HG03045 (cell line): ENCODE measurements at regions not wholly inside any gene's neighbourhood (a gene's known extent, or its start where the extent isn't known, plus 50 kb on each side); places are given as distances from the start of the nearest gene placed in this dataset.
"Not testable (repeated sequence)": the region's sequence is repeated elsewhere in the genome, so short reads cannot be mapped to it uniquely, and the experiment has no call there.

Experiments used
- ATAC-seq: cut with Tn5 transposase; IDR thresholded peaks from one replicate; pipeline ENCODE4 v1.9.1; 2021; ENCODE audit warnings: mild to moderate bottlenecking, moderate library complexity; ENCODE audit not compliant: unreplicated experiment

- no peak for ATAC-seq
These were observed 165.4 kb upstream of the NR2F2 start for GRCh38 chr15:96165081-96165480.

GRCh38 chr15:96165775-96166174, 164.7 kb upstream of the NR2F2 start:
- no peak for ATAC-seq

- no peak for ATAC-seq
These were observed 164.0 kb upstream of the NR2F2 start for GRCh38 chr15:96166223-96167200.

- not testable (repeated sequence) for ATAC-seq
These were observed 159.9 kb upstream of the NR2F2 start for GRCh38 chr15:96170616-96170978.

- ATAC-seq: no peak
These were observed 159.3 kb upstream of the NR2F2 start for GRCh38 chr15:96170979-96171739.

GRCh38 chr15:96171853-96172296, 158.6 kb upstream of the NR2F2 start:
- no peak for ATAC-seq

- ATAC-seq: no peak
These were observed 158.1 kb upstream of the NR2F2 start for GRCh38 chr15:96172417-96172816.

GRCh38 chr15:96176831-96177230, 153.7 kb upstream of the NR2F2 start:
- no peak for ATAC-seq

- ATAC-seq: no peak
These were observed 153.2 kb upstream of the NR2F2 start for GRCh38 chr15:96177279-96177678.

- no peak for ATAC-seq
These were observed 150.3 kb upstream of the NR2F2 start for GRCh38 chr15:96180087-96180748.

GRCh38 chr15:96181217-96181616, 149.3 kb upstream of the NR2F2 start:
- ATAC-seq: no peak

GRCh38 chr15:96181873-96182301, 148.6 kb upstream of the NR2F2 start:
- no peak for ATAC-seq

GRCh38 chr15:96182736-96183513, 147.6 kb upstream of the NR2F2 start:
- ATAC-seq: no peak

- no peak for ATAC-seq
These were observed 147.0 kb upstream of the NR2F2 start for GRCh38 chr15:96183514-96183850.

GRCh38 chr15:96183867-96184266, 146.6 kb upstream of the NR2F2 start:
- no peak for ATAC-seq

GRCh38 chr15:96184297-96184696, 146.2 kb upstream of the NR2F2 start:
- no peak for ATAC-seq

GRCh38 chr15:96186105-96186504, 144.4 kb upstream of the NR2F2 start:
- ATAC-seq: no peak

- ATAC-seq: no peak
These were observed 142.9 kb upstream of the NR2F2 start for GRCh38 chr15:96187341-96188305.

GRCh38 chr15:96197721-96198120, 132.8 kb upstream of the NR2F2 start:
- no peak for ATAC-seq
